Stimulated activated CD8-positive, alpha-beta memory T cell treated with anti-CD3 and anti-CD28 coated beads, Interleukin-2, amount 100 ng/mL, for 48 hours (primary cell): ENCODE measurements at regions not wholly inside any gene's neighbourhood (a gene's known extent, or its start where the extent isn't known, plus 50 kb on each side); places are given as distances from the start of the nearest gene placed in this dataset.
"Not testable (repeated sequence)": the region's sequence is repeated elsewhere in the genome, so short reads cannot be mapped to it uniquely, and the experiment has no call there.

Experiments
- DNase-seq, 2 donors: peaks; one replicate each; pipeline ENCODE4 v3.0.0-alpha.2; 2020; ENCODE audit warnings: low read depth in 2 of 2

- no peak for DNase-seq
Observed at GRCh38 chr7:119842786-119843185, 430.2 kb upstream of the KCND2 start.

DNA sequence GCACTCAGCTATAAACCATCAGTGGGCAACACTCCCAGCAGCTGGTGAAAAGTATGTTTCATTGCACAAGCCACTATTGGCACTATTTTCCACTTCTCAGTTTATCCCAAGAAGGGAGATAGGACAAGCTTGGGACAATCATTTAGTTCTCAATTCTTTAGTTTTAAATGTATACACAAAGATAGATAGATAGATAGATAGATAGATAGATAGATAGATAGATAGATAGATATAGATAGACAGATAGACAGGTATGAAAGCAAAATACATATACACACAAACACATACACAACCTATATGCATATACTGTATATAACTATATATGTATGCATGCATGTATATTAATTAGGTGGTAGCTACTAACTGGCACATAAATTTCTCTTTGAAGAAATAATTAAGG is 411.6 kb upstream of the KCND2 start:
- DNase-seq, result no peak

DNA sequence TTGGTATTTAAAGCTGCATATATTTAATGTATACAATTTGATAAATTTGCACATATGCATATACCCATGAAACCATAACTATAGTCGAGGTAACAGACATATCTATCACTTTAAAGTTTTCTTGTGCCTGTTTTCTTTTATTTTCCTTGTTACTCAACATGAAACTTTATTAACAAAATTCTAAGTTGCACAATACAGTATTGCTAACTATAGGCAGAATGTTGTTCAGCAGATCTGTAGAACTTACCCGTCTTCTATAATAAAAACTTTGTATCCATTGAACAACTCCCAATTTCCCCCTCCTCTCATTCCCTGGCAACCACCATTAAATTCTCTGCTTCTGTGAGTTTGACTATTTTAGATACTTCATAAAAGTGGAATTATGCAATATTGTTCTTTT is 404.6 kb upstream of the KCND2 start:
- no peak for DNase-seq

- DNase-seq, result no peak
Observed at GRCh38 chr7:119879835-119880234, 393.1 kb upstream of the KCND2 start.

DNA sequence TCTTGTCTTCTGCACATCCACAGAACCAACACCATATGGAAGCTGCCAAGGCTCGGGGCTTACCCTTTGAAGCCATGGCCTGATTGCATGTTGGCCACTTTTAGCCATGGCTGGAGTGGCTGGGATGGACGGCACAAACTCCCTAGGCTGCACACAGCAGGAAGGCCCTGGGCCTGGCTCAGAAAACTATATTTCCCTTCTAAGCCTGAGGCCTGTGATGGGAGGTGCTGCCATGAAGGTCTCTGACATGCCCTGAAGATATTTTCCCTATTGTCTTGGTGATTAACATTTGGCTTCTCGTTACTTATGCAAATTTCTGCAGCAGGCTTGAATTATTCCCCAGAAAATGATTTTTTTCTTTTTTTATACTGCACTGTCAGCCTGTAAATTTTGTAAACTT is 387.0 kb upstream of the KCND2 start:
- DNase-seq, result no peak

DNA sequence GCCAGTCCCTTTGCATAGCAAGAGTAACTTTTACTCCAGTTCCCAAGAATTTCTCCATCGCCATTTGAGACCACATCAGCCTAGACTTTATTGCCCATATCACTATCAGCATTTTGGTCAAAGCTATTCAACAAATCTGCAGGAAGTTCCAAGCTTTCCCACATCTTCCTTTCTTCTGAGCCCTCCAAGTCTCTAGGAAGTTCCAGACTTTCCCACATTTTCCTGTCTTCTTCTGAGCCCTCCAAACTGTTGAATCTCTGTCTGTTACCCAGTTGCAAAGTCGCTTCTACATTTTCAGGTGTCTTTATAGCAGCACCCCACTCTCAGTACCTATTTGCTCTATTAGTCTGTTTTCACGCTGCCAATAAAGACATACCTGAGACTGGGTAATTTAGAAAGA is 386.4 kb upstream of the KCND2 start:
- not testable (repeated sequence) for DNase-seq

DNA sequence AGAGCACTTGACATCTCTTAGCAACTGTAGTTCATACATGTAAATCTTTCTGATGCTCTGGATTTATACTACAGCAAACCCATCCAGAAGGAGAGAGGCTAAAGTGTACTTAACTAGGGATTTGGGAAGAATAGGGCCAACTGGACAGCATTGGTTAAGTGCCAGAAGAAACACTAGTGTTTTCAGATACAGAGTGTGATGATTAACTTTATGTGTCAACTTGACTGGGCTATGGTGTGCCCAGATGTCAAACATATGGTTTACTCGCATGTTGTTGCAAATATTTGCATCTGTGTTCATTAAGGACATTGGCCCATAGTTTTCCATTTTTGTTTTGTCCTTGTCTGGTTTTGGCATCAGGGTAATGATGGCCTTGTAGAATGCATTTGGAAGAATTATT is 384.7 kb upstream of the KCND2 start:
- no peak for DNase-seq

DNA sequence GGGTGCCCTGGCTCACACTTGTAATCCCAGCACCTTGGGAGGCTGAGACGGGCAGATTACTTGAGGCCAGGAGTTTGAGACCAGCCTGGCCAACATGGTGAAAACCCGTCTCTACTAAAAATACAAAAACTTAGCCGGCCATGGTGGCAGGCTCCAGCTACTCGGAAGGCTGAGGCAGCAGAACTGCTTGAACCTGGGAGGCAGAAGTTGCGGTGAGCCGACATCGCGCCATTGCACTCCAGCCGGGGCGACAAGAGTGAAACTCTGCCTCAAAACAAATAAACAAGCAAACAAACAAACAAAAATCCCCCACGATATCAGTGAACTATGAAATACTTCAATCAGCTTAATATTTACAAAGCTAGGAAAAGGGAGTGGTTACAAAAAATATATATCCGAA is 382.3 kb upstream of the KCND2 start:
- DNase-seq, result no peak

DNA sequence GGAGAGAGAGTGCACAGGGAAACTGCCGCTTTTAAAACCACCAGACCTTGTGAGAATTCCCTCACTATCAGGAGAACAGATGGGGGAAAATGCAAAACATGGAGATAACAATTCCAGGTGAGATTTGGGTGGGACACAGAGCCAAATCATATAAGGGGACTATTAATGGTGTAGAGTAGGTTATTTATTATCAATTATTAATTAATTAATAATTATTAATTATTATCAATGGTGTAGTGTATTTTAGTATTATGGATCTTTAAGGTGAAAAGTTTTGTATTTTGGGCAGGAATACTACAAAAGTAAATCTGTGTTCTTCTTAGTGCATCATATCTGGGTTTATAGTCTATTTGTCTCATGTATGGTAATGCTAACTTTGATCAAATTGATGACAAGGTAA is 377.7 kb upstream of the KCND2 start:
- no peak for DNase-seq

GRCh38 chr7:119896386-119896785 is 376.6 kb upstream of the KCND2 start:
- no peak for DNase-seq

- DNase-seq, result no peak
Observed at GRCh38 chr7:119900996-119901672, 371.8 kb upstream of the KCND2 start.

DNA sequence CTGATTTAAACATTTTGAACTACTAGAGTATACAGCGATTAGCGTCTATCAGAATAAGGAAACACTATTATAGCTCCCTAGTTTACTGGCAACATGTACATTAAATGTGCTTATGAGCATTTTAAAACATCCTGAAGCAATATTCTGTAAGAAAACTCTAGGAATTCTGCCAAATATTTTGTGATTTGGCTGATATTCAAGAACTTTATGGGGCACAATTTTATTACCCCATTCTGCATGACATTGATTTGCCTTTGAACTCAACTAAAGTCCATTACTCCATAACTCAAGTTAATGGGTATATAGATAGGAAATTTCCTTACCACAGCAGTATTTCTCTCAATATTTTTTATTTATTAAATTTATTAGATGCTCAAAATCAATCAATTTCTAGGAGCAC is 369.9 kb upstream of the KCND2 start:
- DNase-seq, result no peak

DNA sequence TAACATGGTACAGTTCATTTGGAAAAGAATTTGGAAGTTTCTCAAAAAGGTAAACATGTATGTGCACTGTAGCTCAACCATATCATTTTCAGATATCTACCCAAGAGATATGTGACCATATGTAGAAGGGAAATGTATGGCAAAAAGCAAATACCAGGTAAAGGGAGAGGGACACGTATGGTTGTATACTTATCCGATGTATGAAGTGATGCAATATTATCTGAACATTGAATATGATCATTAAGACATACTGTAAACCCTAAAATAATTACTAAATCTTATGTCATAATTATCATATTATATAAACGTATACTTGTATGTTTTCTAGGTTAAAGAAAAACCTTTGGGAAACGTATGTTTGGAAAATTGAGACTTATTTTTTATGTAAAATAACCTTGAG is 367.5 kb upstream of the KCND2 start:
- no peak for DNase-seq

GRCh38 chr7:119908948-119909347 is 364.0 kb upstream of the KCND2 start:
- DNase-seq, result no peak

- not testable (repeated sequence) for DNase-seq
Observed at GRCh38 chr7:119914119-119914518, 358.9 kb upstream of the KCND2 start.

DNA sequence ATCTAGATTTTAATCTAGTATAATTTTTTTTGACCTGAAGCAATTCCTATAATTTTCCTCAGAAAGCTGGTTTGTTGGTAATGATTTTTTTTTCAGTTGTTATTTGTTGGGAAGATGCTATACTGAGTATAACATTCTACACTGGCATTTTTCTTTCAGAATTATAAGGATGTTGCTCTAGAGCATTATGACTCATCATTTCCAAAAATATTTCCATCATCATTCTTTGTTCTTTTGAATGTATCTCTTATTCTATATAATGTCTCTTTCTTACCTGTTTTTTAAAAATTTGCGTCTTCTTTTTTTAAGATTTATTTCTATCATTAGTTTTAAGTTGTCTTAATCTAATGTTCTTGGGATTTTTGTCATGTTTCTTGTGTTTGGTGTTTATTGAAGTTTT is 356.5 kb upstream of the KCND2 start:
- DNase-seq, result no peak

GRCh38 chr7:119918185-119918584 is 354.8 kb upstream of the KCND2 start:
- DNase-seq, result no peak

- DNase-seq, result no peak
Observed at GRCh38 chr7:119919986-119920385, 353.0 kb upstream of the KCND2 start.

- no peak for DNase-seq
Observed at GRCh38 chr7:119925581-119926289, 347.2 kb upstream of the KCND2 start.

GRCh38 chr7:119929891-119930290 is 343.1 kb upstream of the KCND2 start:
- DNase-seq, result no peak

GRCh38 chr7:119931230-119931824 is 341.6 kb upstream of the KCND2 start:
- DNase-seq, result no peak

GRCh38 chr7:119935418-119936025 is 337.5 kb upstream of the KCND2 start:
- no peak for DNase-seq

DNA sequence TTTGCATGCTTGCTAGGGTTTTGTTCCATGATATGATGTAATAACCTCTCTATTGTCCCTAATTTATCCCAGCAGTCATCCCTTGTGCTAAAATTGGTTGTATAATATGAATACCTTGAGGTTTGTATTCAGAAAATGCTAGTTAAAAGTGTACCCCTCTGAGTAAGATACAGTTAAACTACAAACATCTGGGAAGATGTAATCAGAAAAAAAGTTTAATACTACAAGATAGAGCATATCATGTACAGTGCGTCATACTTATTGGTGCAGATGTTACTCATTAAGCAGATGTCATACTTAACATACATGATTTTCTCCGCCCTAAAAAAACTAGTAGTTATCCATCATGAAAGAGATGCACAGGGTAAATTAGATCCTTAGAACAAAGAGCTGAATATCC is 336.1 kb upstream of the KCND2 start:
- no peak for DNase-seq
